Mucosa of rectum (tissue), 2 donors: ENCODE measurements at regions not wholly inside any gene's neighbourhood (a gene's known extent, or its start where the extent isn't known, plus 50 kb on each side); places are given as distances from the start of the nearest gene placed in this dataset.

Source experiments
- H3K27ac ChIP-seq, 2 donors: one replicate each; pipeline ENCODE4 v1.7.0; 2013; ENCODE audit warnings: inconsistent platforms in 2 of 2, low read depth in 2 of 2, low read length in 2 of 2
- H3K27me3 ChIP-seq, 2 donors: one replicate each; pipeline ENCODE4 v1.7.0; 2013; ENCODE audit warnings: low read length in 2 of 2; ENCODE audit not compliant: control insufficient read depth in 2 of 2, insufficient read depth in 2 of 2
- H3K36me3 ChIP-seq, 2 donors: one replicate each; pipeline ENCODE4 v1.7.0; 2013; ENCODE audit warnings: low read length in 2 of 2; ENCODE audit not compliant: control insufficient read depth in 2 of 2, insufficient read depth in 2 of 2
- H3K4me1 ChIP-seq, 2 donors: one replicate each; pipeline ENCODE4 v1.7.0; 2013; ENCODE audit warnings: low read length in 2 of 2, mild to moderate bottlenecking in 1 of 2; ENCODE audit not compliant: control insufficient read depth in 2 of 2, insufficient read depth in 2 of 2
- H3K4me3 ChIP-seq, 2 donors: one replicate each; pipeline ENCODE4 v1.7.0; 2013; ENCODE audit warnings: low read length in 2 of 2
- H3K9ac ChIP-seq, 2 donors: one replicate each; pipeline ENCODE4 v1.7.0; 2013; ENCODE audit warnings: low read length in 2 of 2, low read depth in 1 of 2, mild to moderate bottlenecking in 1 of 2
- H3K9me3 ChIP-seq, 2 donors: one replicate each; pipeline ENCODE4 v1.7.0; 2013; ENCODE audit warnings: low read length in 2 of 2; ENCODE audit not compliant: control insufficient read depth in 2 of 2
- donor health status: healthy.
- donor health status: Normal muscosa, but diverticular disease.

DNA sequence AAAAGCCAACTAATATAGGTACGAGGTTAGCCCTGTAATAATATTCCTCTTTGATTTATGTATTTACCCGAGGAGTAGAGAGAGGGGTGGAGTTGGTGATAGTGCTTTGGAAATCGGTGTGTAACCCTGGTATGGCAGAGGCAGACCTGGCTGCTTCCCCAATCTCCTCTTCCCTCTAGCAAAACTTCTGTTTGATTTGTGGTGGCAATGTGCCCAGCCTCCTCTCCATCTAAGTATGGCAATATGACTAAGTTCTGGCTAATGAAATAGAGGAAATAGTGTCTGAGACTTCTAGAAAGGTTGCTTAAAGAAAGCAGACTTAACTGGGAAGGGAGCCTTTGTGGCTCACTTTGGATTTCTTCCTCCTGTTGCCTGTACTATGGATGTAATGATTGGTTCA is 491.1 kb downstream of the ENC1 start:
- H3K9me3 ChIP-seq, result no peaks in the 10 kb centered on the region
- no peak overlapping the region for H3K9ac ChIP-seq
- no peaks in the 10 kb centered on the region for H3K36me3 ChIP-seq
- no peaks in the 10 kb centered on the region for H3K4me1 ChIP-seq
- no peaks in the 10 kb centered on the region for H3K27me3 ChIP-seq
- H3K27ac ChIP-seq, result no peak overlapping the region
- H3K4me3 ChIP-seq, result no peak overlapping the region

DNA sequence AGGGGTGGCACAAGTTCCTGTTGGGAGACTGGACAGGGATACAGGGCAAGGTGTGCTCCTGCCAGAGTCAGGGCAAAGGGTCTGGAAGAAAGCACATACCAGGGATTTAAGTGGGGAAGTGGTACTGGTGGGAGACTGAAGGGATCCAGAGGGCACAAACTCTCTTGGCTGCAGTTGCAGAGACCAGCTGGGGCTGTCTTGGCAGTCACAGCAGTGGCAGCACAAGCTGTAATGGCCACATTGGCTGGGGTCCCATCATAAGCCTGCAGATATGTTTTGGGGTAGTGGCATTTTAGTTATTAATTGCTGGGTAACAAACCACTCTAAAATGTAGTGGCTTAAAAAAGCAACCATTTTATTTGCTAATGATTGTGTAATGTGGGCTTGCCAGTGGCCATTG is 492.2 kb downstream of the ENC1 start:
- H3K27me3 ChIP-seq, result no peaks in the 10 kb centered on the region
- H3K4me3 ChIP-seq, result no peak overlapping the region
- no peak overlapping the region for H3K27ac ChIP-seq
- H3K9ac ChIP-seq, result no peak overlapping the region
- no peaks in the 10 kb centered on the region for H3K36me3 ChIP-seq
- H3K9me3 ChIP-seq, result no peaks in the 10 kb centered on the region
- H3K4me1 ChIP-seq, result no peaks in the 10 kb centered on the region

DNA sequence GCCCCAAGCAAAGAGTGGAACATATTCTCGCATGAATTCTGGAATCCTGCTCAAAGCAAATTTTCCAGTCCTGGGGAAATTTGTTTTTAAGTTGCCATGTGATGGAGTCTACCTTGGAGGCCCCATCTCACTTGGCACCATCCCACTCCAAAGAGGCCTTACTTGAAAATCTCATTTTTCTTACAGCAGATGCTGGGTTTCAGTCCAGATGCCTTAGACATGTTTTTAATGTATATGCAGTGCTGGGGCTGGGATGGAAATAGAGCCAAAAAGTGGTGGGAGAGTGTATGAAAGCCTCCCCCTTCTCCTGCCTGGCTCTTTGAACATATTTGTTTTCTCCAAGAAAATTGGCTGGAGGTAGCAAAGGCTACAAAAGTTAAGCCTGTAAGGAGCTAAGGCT is 493.7 kb downstream of the ENC1 start:
- Histone ChIP-seq H3K27ac (no peak overlapping the region), H3K36me3 (no peaks in the 10 kb centered on the region), H3K4me3 (no peak overlapping the region), H3K9ac (no peak overlapping the region), H3K4me1 (no peaks in the 10 kb centered on the region), H3K9me3 (no peaks in the 10 kb centered on the region), H3K27me3 (no peaks in the 10 kb centered on the region)

DNA sequence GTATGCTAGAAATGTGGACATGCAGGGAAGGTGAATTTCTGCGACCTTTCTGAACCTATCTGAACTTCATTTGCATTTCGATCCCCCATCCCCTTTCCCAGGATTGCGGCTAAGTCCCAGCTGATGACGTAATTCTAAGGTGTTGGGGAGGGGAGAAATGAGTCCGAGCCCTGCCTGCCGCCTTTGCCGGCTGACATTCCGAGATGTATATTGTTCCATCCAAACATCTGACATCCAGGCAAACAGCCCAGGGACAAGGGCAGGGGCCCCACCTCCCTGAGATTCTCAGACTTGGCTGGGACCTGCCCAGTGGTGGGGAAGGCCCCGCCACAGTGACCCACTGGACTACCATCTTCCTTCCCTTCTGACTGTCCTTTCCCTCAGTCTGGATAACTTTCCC is 494.6 kb downstream of the ENC1 start:
- Histone ChIP-seq H3K4me1 (no peaks in the 10 kb centered on the region), H3K9me3 (no peaks in the 10 kb centered on the region), H3K4me3 (no peak overlapping the region), H3K36me3 (no peaks in the 10 kb centered on the region), H3K27me3 (no peaks in the 10 kb centered on the region), H3K27ac (no peak overlapping the region), H3K9ac (no peak overlapping the region)

DNA sequence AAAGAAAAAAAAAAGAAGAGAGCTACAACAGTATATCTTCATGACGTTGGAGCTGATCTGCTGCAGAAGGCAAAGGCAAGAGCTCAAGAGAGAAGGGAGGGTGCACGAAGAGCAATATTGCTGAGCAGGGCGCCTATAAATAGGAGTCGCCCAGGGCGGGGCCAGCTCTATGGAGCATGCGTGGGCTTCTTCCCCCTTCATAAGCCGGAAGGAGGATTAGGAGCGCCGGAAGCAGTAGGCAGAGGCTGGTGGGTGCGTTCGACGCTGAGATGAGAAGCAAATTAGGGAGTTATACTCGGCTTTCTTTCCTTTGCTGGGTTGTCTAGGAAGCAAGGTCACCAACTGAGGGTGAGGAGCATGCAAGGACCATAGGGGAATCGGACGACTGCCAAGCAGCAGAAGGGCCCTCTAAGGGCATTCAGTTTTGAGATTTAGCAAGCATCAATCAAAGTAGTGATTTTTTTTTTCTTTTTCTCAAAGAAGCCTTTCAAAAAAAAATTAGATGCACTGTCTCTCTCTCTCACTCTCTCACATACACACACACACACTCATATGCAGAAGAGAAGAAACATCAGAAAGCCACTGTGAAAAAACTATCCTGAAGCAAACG is 496.7 kb downstream of the ENC1 start:
- Histone ChIP-seq H3K36me3 (no peaks in the 10 kb centered on the region), H3K4me1 (no peaks in the 10 kb centered on the region), H3K27me3 (no peaks in the 10 kb centered on the region), H3K9ac (no peak overlapping the region), H3K9me3 (no peaks in the 10 kb centered on the region), H3K27ac (no peak overlapping the region), H3K4me3 (no peak overlapping the region)

DNA sequence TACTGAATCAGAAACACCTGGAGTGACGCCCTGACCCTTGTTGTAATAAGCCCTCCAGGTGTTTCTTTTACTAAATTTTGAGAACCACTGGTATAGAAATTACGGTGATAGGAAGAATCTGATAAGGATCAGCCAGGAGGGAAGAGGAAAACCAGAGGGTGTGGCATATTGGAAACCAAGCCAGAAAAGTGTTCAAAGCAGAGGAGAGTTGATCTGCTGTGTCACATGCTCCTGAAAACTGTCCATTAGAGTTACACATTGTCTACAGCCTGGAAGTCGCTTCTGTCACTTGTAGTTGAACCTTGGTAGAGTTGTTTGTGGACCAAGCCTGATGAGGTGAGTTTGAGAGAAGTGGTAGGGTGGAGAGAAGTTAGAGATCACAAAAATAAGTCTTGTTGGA is 497.4 kb downstream of the ENC1 start:
- Histone ChIP-seq H3K27ac (no peak overlapping the region), H3K27me3 (no peaks in the 10 kb centered on the region), H3K9me3 (no peaks in the 10 kb centered on the region), H3K9ac (no peak overlapping the region), H3K4me1 (no peaks in the 10 kb centered on the region), H3K36me3 (no peaks in the 10 kb centered on the region), H3K4me3 (no peak overlapping the region)

DNA sequence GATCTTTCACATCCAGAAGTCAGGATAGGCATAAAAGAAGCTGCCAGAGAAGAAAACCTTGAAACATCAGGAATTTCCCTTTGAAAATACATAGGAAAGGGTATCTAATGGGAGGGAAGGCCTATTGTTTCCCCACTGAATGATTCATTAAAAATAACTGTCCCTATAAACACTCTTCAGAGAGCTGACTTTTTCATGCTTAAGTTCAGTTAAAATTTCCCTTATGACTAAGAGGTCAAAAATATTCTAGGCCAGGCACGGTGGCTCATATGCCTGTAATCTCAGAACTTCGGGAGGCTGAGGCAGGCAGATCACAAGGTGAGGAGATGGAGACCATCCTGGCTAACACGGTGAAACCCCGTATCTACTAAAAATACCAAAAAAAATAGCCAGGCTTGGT is 499.5 kb downstream of the ENC1 start:
- Histone ChIP-seq H3K36me3 (no peaks in the 10 kb centered on the region), H3K9me3 (no peaks in the 10 kb centered on the region), H3K4me3 (no peak overlapping the region), H3K27ac (no peak overlapping the region), H3K27me3 (no peaks in the 10 kb centered on the region), H3K9ac (no peak overlapping the region), H3K4me1 (no peaks in the 10 kb centered on the region)

DNA sequence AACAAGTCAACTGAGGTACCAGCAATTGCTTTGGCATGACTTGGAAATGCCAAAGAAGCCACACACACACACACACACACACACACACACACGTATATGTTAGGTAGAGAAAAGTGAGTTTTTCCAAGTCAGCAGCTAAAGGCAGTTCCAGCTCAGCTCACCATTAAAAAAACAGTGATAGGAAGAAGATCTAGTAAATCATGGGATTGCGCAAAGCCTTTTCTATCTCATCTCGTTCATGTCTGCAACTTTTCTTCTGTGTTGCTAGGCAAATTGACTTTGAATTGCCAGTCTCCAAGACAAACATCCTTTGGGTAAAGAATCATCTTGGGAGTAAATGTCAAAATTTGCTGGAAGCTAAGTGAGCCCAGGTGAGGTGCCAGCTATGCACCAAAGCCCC is 500.1 kb downstream of the ENC1 start:
- H3K36me3 ChIP-seq, result no peaks in the 10 kb centered on the region
- no peak overlapping the region for H3K27ac ChIP-seq
- H3K9ac ChIP-seq, result no peak overlapping the region
- no peaks in the 10 kb centered on the region for H3K9me3 ChIP-seq
- no peaks in the 10 kb centered on the region for H3K4me1 ChIP-seq
- no peaks in the 10 kb centered on the region for H3K27me3 ChIP-seq
- H3K4me3 ChIP-seq, result no peak overlapping the region

DNA sequence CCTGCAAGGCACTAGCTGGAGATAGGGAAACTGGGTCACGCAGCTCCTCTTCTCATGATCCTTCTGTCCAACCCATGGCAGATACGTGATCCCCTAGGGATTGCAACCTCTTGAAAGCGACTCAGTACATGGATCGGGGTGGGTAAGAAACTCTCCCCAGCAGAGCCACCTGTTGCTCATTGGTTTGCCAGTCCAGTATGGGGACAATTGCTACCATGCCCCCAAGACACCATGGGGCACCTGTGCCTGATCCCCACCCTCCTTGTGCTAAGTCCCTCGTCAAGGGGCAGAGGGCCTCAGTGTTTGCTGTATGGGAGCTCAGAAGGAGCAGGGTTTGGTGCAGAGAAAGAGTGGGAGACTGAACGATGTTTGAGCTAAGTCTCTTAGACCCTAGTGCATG is 500.9 kb downstream of the ENC1 start:
- no peaks in the 10 kb centered on the region for H3K9me3 ChIP-seq
- H3K9ac ChIP-seq, result no peak overlapping the region
- H3K27ac ChIP-seq, result no peak overlapping the region
- no peaks in the 10 kb centered on the region for H3K27me3 ChIP-seq
- no peak overlapping the region for H3K4me3 ChIP-seq
- H3K36me3 ChIP-seq, result no peaks in the 10 kb centered on the region
- H3K4me1 ChIP-seq, result no peaks in the 10 kb centered on the region

DNA sequence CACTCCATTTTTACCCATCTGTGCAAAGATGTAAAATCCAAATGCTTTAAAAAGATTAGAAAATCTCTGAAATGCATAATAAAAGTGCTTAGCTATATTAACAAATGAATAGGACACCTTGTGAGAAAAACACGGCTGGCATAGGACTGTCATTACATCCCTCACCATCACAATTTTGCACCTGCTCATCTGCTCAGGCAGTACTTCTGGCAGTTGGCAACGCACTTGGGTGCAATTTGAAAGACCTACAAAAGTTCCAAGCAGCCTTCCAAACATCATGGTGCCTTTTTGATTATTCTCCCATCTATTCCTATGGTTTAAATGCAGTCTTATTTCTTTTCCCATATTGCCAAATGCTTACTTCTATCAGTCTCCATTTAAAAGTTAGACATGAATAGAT is 501.8 kb downstream of the ENC1 start:
- Histone ChIP-seq H3K27ac (no peak overlapping the region), H3K4me1 (no peaks in the 10 kb centered on the region), H3K36me3 (no peaks in the 10 kb centered on the region), H3K4me3 (no peak overlapping the region), H3K9ac (no peak overlapping the region), H3K27me3 (no peaks in the 10 kb centered on the region), H3K9me3 (no peaks in the 10 kb centered on the region)

DNA sequence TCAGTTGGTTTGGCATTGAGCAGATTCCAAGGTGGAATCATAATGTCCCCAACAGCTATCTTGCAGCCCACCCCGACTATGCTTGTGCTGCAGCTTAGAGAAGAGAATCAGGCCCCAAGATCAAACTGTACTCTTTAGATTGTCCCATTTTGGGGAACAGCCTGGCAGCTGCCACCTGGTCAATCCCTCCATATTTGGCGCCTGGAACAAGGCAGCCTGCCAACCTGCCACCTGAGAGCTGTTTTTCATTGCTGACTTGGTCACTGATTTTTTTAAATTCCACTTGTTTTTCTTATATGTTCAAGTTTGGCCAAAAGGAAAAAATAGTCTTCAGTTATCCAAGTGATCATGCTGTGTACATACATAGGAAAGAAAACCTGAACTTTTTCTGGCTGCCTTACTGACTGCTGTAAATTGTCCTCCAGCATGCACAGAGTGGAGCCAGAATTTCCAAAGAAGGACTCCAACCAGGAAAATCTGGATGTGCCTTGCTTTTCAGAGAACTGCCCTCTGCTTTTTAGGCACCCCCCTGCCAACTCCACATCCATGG is 504.2 kb downstream of the ENC1 start:
- Histone ChIP-seq H3K27ac (no peak overlapping the region), H3K9me3 (no peaks in the 10 kb centered on the region), H3K9ac (no peak overlapping the region), H3K4me1 (no peaks in the 10 kb centered on the region), H3K36me3 (no peaks in the 10 kb centered on the region), H3K27me3 (no peaks in the 10 kb centered on the region), H3K4me3 (no peak overlapping the region)
